IMR-90 (cell line): ENCODE measurements at regions not wholly inside any gene's neighbourhood (a gene's known extent, or its start where the extent isn't known, plus 50 kb on each side); places are given as distances from the start of the nearest gene placed in this dataset.

Experiments used
- ATAC-seq: fragments of 200-7000 bp; cut with Tn5 transposase; 2 replicates; pipeline ENCODE4 v1.9.1; 2020; ENCODE audit warnings: low read depth, mild to moderate bottlenecking, moderate library complexity
- BruUV-seq: library from RNA; stranded (reverse); fragments of 400-500 nt; replicated peaks from 2 replicates; lab custom pipeline; 2021; lab: Mats Ljungman, UMichigan
- CTCF ChIA-PET: fragments of 300-600 bp; formaldehyde crosslinking; extraction: SDS; loops from one replicate; lab custom pipeline; 2021; ENCODE audit warnings: antibody characterized with exemption; lab: Yijun Ruan, JAX
- POLR2A ChIA-PET: fragments of 300-600 bp; sonication (Branson Sonifier 250); formaldehyde crosslinking; loops from one replicate; lab custom pipeline; 2022; ENCODE audit warnings: antibody characterized with exemption; ENCODE audit not compliant: unreplicated experiment; lab: Charles Lee
- DNase-seq: peaks from one replicate; pipeline ENCODE4 v3.0.0; 2013
- H2AFZ ChIP-seq: replicated peaks from 2 replicates; pipeline ENCODE3; 2013; ENCODE audit warnings: low read length, mild to moderate bottlenecking; ENCODE audit not compliant: poor library complexity
- H2AK5ac ChIP-seq: 2 replicates; pipeline ENCODE4 v1.6.1; 2013; ENCODE audit warnings: low read depth, low read length, inconsistent platforms
- H2AK9ac ChIP-seq: replicated peaks from 2 replicates; pipeline ENCODE3; 2013; ENCODE audit warnings: mild to moderate bottlenecking, low read depth, low read length, moderate library complexity; ENCODE audit not compliant: poor library complexity
- H2BK120ac ChIP-seq: 2 replicates; pipeline ENCODE4 v1.6.1; 2013; ENCODE audit warnings: low read depth, low read length, inconsistent platforms
- H2BK15ac ChIP-seq: 3 replicates; pipeline ENCODE4 v1.6.1; 2013; ENCODE audit warnings: low read depth, low read length, inconsistent platforms
- H2BK20ac ChIP-seq: 2 replicates; pipeline ENCODE4 v1.6.1; 2013; ENCODE audit warnings: low read depth, mild to moderate bottlenecking, inconsistent platforms, low read length, moderate library complexity
- H2BK5ac ChIP-seq: 2 replicates; pipeline ENCODE4 v1.6.1; 2013; ENCODE audit warnings: mild to moderate bottlenecking, low read depth, low read length, inconsistent platforms; ENCODE audit not compliant: poor library complexity, severe bottlenecking
- H3K14ac ChIP-seq: replicated peaks from 2 replicates; pipeline ENCODE4 v1.6.1; 2013; ENCODE audit warnings: low read depth, low read length, inconsistent platforms
- H3K18ac ChIP-seq: 2 replicates; pipeline ENCODE4 v1.6.1; 2013; ENCODE audit warnings: low read depth, low read length, control low read depth
- H3K23ac ChIP-seq: 2 replicates; pipeline ENCODE4 v1.6.1; 2013; ENCODE audit warnings: low read depth, low read length, inconsistent platforms
- H3K27ac ChIP-seq: 2 replicates; pipeline ENCODE4 v1.5.1; 2013; ENCODE audit warnings: mild to moderate bottlenecking, control low read depth, low read length; ENCODE audit not compliant: insufficient read depth
- H3K27me3 ChIP-seq: 2 replicates; pipeline ENCODE4 v1.6.1; 2013; ENCODE audit warnings: low read length; ENCODE audit not compliant: control insufficient read depth, insufficient read depth
- H3K36me3 ChIP-seq: 2 replicates; pipeline ENCODE4 v1.6.1; 2013; ENCODE audit warnings: low read length, mixed read lengths; ENCODE audit not compliant: control insufficient read depth, insufficient read depth
- H3K4ac ChIP-seq: 2 replicates; pipeline ENCODE4 v1.6.1; 2013; ENCODE audit warnings: low read depth, low read length, inconsistent platforms
- H3K4me1 ChIP-seq: 2 replicates; pipeline ENCODE4 v1.6.1; 2013; ENCODE audit warnings: low read length, mixed read lengths; ENCODE audit not compliant: control insufficient read depth, insufficient read depth
- H3K4me2 ChIP-seq: 2 replicates; pipeline ENCODE4 v1.6.1; 2013; ENCODE audit warnings: low read depth, mild to moderate bottlenecking, control low read depth, low read length, moderate library complexity
- H3K4me3 ChIP-seq: 2 replicates; pipeline ENCODE4 v1.5.1; 2013; ENCODE audit warnings: low read depth, mild to moderate bottlenecking, control low read depth, low read length, moderate library complexity; ENCODE audit not compliant: insufficient read depth
- H3K56ac ChIP-seq: 2 replicates; pipeline ENCODE4 v1.6.1; 2013; ENCODE audit warnings: low read length, inconsistent platforms; ENCODE audit not compliant: insufficient read depth; ENCODE audit errors: extremely low read depth
- H3K79me1 ChIP-seq, 2 experiments: 2 replicates each; pipeline ENCODE4 v1.6.1; 2013; ENCODE audit warnings: low read length in 2 of 2, inconsistent platforms in 1 of 2, low read depth in 1 of 2
- H3K9ac ChIP-seq: 2 replicates; pipeline ENCODE4 v1.6.1; 2013; ENCODE audit warnings: low read depth, low read length, control low read depth
- H3K9me1 ChIP-seq: 2 replicates; pipeline ENCODE4 v1.6.1; 2013; ENCODE audit warnings: low read length, inconsistent platforms; ENCODE audit not compliant: insufficient read depth
- H3K9me3 ChIP-seq: 2 replicates; pipeline ENCODE4 v1.6.1; 2013; ENCODE audit warnings: low read length; ENCODE audit not compliant: control insufficient read depth, insufficient read depth
- H4K20me1 ChIP-seq: 2 replicates; pipeline ENCODE4 v1.6.1; 2013; ENCODE audit warnings: low read length, inconsistent platforms; ENCODE audit not compliant: insufficient read depth
- H4K5ac ChIP-seq: 2 replicates; pipeline ENCODE4 v1.6.1; 2013; ENCODE audit warnings: mild to moderate bottlenecking, low read depth, low read length, control low read depth
- H4K8ac ChIP-seq, 2 experiments: 2 replicates each; pipeline ENCODE4 v1.6.1; 2013; ENCODE audit warnings: low read depth in 2 of 2, low read length in 2 of 2, control low read depth in 1 of 2, inconsistent platforms in 1 of 2
- H4K91ac ChIP-seq: 2 replicates; pipeline ENCODE4 v1.6.1; 2013; ENCODE audit warnings: low read depth, low read length, inconsistent platforms; ENCODE audit not compliant: insufficient read depth
- BHLHE40 ChIP-seq: fragments of 150-350 bp; IDR thresholded peaks from 2 replicates; pipeline ENCODE4 v1.6.1; 2016; ENCODE audit warnings: mild to moderate bottlenecking, low read depth, low read length
- CEBPB ChIP-seq: IDR thresholded peaks from 2 replicates; pipeline ENCODE4 v1.6.1; 2012; ENCODE audit warnings: low read depth, low read length, improper control_type of control experiment
- CHD1 ChIP-seq: IDR thresholded peaks from 2 replicates; pipeline ENCODE4 v1.6.1; 2012; ENCODE audit warnings: low read depth, low read length, improper control_type of control experiment
- FOS ChIP-seq: fragments of 150-350 bp; IDR thresholded peaks from 2 replicates; pipeline ENCODE4 v1.6.1; 2016; ENCODE audit warnings: low read depth, low read length
- MAFK ChIP-seq: IDR thresholded peaks from 2 replicates; pipeline ENCODE4 v1.6.1; 2012; ENCODE audit warnings: low read depth, low read length, improper control_type of control experiment
- MAZ ChIP-seq: IDR thresholded peaks from 2 replicates; pipeline ENCODE4 v1.6.1; 2012; ENCODE audit warnings: low read depth, mild to moderate bottlenecking, low read length, improper control_type of control experiment, moderate library complexity, borderline replicate concordance
- MXI1 ChIP-seq: IDR thresholded peaks from 2 replicates; pipeline ENCODE4 v1.6.1; 2012; ENCODE audit warnings: low read depth, mild to moderate bottlenecking, low read length, moderate library complexity, borderline replicate concordance
- NFE2L2 ChIP-seq: fragments of 150-350 bp; IDR thresholded peaks from 2 replicates; pipeline ENCODE4 v1.6.1; 2016; ENCODE audit warnings: low read depth, mild to moderate bottlenecking, low read length
- POLR2A ChIP-seq: IDR thresholded peaks from 2 replicates; pipeline ENCODE4 v1.6.1; 2012; ENCODE audit warnings: mild to moderate bottlenecking, low read depth, low read length
- RAD21 ChIP-seq: IDR thresholded peaks from 2 replicates; pipeline ENCODE4 v1.6.1; 2012; ENCODE audit warnings: low read length, improper control_type of control experiment
- RCOR1 ChIP-seq: IDR thresholded peaks from 2 replicates; pipeline ENCODE4 v1.6.1; 2012; ENCODE audit warnings: mild to moderate bottlenecking, low read length, improper control_type of control experiment; ENCODE audit not compliant: insufficient replicate concordance
- RFX5 ChIP-seq: IDR thresholded peaks from 2 replicates; pipeline ENCODE4 v1.8.0; 2012; ENCODE audit warnings: low read depth, mild to moderate bottlenecking, low read length, moderate library complexity
- SMC3 ChIP-seq: fragments of 150-350 bp; IDR thresholded peaks from 2 replicates; pipeline ENCODE4 v1.6.1; 2016; ENCODE audit warnings: low read depth, mild to moderate bottlenecking, antibody characterized with exemption, low read length, moderate library complexity
- WGBS, 2 experiments: methylation state at CpG; one replicate each; pipeline versions ENCODE4 v1.1.5 to v1.1.7; 2013; ENCODE audit warnings: missing lambda C conversion rate in 2 of 2; ENCODE audit not compliant: insufficient read length in 1 of 2; ENCODE audit errors: extremely low coverage in 2 of 2; 5-methylcytosine and 5-hydroxymethylcytosine counted together
- dilution Hi-C: fragments of 300-500 bp; cut with HindIII; formaldehyde crosslinking; loops from one replicate; pipeline ENCODE4 v1.14.3; 2018; ENCODE audit warnings: low sequenced_read_pairs; ENCODE audit not compliant: unreplicated experiment
- in situ Hi-C: fragments of 300-500 bp; cut with MboI; formaldehyde crosslinking; loops from 3 replicates; pipeline ENCODE4 v1.14.3; 2019; ENCODE audit warnings: low sequenced_read_pairs, inconsistent platforms, mixed read lengths
- intact Hi-C: fragments of 100-400 bp; cut with micrococcal nuclease; formaldehyde crosslinking; loops from 2 replicates; pipeline ENCODE4 v1.10.0; 2022
- TF ChIP-seq, protein P1 (sequence below): conservative IDR thresholded peaks from 2 replicates; pipeline ENCODE4 v1.5.1; 2012; ENCODE audit warnings: mild to moderate bottlenecking, low read depth, low read length, improper control_type of control experiment
- TF ChIP-seq, protein P2 (sequence below): fragments of 150-350 bp; IDR thresholded peaks from 2 replicates; pipeline ENCODE4 v1.6.1; 2017; ENCODE audit warnings: mild to moderate bottlenecking, antibody characterized with exemption, low read length, low read depth
- TF ChIP-seq, protein P3 (sequence below): fragments of 150-350 bp; IDR thresholded peaks from 2 replicates; pipeline ENCODE4 v1.6.1; 2016; ENCODE audit warnings: low read depth, mild to moderate bottlenecking, low read length, moderate library complexity, borderline replicate concordance

DNA sequence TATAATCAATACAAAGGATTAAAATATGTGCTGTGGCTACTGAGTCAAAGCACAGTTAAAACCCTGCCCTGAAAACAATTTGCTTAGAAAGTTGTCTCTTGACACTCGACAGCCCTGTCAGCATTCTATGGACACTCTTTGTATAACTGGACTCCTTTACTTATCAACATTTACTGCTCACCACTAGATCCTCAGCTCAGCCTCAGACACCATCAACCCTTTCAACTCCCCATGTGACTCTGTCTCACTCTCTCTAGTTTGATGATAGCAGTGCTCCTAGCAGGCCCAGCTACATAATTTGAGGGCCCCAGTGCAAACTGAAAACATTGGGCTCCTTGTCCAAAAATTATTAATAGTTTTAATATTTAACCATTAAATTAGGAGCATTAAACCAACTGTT is 181.8 kb downstream of the TENT5A start:
- H3K27ac ChIP-seq, result no peak overlapping the region
- in situ Hi-C loops, result no loop called here

More for the DNA sequence above, 181.8 kb downstream of the TENT5A start:
- Histone ChIP-seq H3K14ac (no peak overlapping the region), H2BK15ac (no peak overlapping the region; the same call in 2 of the 3 replicates), H3K79me1 (no peaks in the 10 kb centered on the region), H3K23ac (no peak overlapping the region), H3K9me3 (no peaks in the 10 kb centered on the region), H2AK9ac (no peak overlapping the region), H3K27me3 (no peaks in the 10 kb centered on the region), H2AFZ (no peak overlapping the region), H4K91ac (no peak overlapping the region), H3K36me3 (no peaks in the 10 kb centered on the region), H4K20me1 (no peaks in the 10 kb centered on the region), H2AK5ac (no peak overlapping the region), H3K4me2 (no peak overlapping the region), H3K56ac (no peak overlapping the region), H2BK20ac (no peak overlapping the region), H3K18ac (no peak overlapping the region), H3K4ac (no peak overlapping the region), H3K4me1 (0 out of 2 replicates have a peak, but pooled peaks cover 2% of the 10 kb centered on the region), H2BK5ac (no peak overlapping the region), H4K5ac (no peak overlapping the region), H2BK120ac (no peak overlapping the region), H3K9me1 (no peaks in the 10 kb centered on the region), H3K9ac (no peak overlapping the region), H4K8ac (no peak overlapping the region), H3K4me3 (no peak overlapping the region)
- intact Hi-C loops (no loop called here), dilution Hi-C loops (no loop called here)
- no TSS peak for BruUV-seq
- no peak for ATAC-seq
- no peak for DNase-seq
- 20% methylated on average over 1 of the region's 1 CpG; no CpG with 5 or more reads in 1 of the 2 experiments for WGBS, 2 experiments
- TF ChIP-seq, protein P1, sequence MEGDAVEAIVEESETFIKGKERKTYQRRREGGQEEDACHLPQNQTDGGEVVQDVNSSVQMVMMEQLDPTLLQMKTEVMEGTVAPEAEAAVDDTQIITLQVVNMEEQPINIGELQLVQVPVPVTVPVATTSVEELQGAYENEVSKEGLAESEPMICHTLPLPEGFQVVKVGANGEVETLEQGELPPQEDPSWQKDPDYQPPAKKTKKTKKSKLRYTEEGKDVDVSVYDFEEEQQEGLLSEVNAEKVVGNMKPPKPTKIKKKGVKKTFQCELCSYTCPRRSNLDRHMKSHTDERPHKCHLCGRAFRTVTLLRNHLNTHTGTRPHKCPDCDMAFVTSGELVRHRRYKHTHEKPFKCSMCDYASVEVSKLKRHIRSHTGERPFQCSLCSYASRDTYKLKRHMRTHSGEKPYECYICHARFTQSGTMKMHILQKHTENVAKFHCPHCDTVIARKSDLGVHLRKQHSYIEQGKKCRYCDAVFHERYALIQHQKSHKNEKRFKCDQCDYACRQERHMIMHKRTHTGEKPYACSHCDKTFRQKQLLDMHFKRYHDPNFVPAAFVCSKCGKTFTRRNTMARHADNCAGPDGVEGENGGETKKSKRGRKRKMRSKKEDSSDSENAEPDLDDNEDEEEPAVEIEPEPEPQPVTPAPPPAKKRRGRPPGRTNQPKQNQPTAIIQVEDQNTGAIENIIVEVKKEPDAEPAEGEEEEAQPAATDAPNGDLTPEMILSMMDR, result no peak
- TF ChIP-seq BHLHE40 (no peak), POLR2A (no peak), MXI1 (no peak), CEBPB (no peak), RCOR1 (no peak), MAZ (no peak), NFE2L2 (no peak), SMC3 (no peak), RAD21 (no peak), CHD1 (no peak), MAFK (no peak), RFX5 (no peak), FOS (no peak)
- TF ChIP-seq, protein P2, sequence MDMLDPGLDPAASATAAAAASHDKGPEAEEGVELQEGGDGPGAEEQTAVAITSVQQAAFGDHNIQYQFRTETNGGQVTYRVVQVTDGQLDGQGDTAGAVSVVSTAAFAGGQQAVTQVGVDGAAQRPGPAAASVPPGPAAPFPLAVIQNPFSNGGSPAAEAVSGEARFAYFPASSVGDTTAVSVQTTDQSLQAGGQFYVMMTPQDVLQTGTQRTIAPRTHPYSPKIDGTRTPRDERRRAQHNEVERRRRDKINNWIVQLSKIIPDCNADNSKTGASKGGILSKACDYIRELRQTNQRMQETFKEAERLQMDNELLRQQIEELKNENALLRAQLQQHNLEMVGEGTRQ, result no peak
- TF ChIP-seq, protein P3, sequence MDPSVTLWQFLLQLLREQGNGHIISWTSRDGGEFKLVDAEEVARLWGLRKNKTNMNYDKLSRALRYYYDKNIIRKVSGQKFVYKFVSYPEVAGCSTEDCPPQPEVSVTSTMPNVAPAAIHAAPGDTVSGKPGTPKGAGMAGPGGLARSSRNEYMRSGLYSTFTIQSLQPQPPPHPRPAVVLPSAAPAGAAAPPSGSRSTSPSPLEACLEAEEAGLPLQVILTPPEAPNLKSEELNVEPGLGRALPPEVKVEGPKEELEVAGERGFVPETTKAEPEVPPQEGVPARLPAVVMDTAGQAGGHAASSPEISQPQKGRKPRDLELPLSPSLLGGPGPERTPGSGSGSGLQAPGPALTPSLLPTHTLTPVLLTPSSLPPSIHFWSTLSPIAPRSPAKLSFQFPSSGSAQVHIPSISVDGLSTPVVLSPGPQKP, result no peak
- ChIA-PET POLR2A (no interaction called here), CTCF (no interaction called here)
